ENCODE measurements at regions not wholly inside any gene's neighbourhood (a gene's known extent, or its start where the extent isn't known, plus 50 kb on each side); places are given as distances from the start of the nearest gene placed in this dataset.

DNA sequence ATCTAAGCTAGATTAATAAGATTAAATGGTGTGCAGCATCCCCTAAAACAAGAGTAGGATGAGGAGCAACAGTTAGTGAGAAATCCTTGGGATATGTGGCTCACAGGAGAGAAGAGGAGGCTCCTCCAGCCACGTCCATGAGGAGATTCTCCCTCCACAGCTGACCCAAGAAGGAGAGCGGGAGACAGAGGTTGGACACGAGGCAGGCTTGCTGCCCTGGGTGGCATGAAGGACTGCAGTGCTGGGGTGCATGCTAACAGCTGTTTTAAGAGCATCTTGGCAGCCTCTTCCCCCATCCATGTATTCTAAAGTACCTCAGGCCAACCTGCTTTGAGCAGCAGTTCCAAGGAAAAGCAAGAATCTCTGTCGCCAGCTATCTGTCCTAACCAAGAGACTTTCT, 284.4 kb upstream of the B3GAT1 start:
- TF ChIP-seq, protein P1, sequence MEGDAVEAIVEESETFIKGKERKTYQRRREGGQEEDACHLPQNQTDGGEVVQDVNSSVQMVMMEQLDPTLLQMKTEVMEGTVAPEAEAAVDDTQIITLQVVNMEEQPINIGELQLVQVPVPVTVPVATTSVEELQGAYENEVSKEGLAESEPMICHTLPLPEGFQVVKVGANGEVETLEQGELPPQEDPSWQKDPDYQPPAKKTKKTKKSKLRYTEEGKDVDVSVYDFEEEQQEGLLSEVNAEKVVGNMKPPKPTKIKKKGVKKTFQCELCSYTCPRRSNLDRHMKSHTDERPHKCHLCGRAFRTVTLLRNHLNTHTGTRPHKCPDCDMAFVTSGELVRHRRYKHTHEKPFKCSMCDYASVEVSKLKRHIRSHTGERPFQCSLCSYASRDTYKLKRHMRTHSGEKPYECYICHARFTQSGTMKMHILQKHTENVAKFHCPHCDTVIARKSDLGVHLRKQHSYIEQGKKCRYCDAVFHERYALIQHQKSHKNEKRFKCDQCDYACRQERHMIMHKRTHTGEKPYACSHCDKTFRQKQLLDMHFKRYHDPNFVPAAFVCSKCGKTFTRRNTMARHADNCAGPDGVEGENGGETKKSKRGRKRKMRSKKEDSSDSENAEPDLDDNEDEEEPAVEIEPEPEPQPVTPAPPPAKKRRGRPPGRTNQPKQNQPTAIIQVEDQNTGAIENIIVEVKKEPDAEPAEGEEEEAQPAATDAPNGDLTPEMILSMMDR (conservative IDR thresholded peaks at IDR 0.05; ENCODE audit: low read length): no peak
- no peak for TF ChIP-seq EZH2phosphoT487 (IDR thresholded peaks at IDR 0.05; ENCODE audit: borderline replicate concordance)

Measured in Loucy (cell line).